ENCODE measurements at regions not wholly inside any gene's neighbourhood (a gene's known extent, or its start where the extent isn't known, plus 50 kb on each side); places are given as distances from the start of the nearest gene placed in this dataset.

DNA sequence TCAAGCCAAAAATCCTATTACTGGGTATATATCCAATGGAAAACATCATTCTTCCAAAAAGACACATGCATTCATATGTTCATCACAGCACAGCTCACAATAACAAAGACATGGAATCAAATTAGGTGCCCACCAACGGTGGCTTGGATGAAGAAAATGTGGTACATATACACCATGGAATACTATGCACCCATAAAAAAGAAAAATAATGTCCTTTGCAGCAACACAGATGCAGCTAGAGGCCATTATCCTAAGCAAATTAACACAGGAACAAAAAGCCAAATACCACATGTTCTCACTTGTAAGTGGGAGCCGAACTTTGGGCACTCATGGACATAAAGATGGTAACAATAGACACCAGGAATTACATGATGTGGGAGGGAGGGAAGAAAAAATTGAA lies 113.6 kb downstream of the MRPL39 start:
- TF ChIP-seq FOXM1 (IDR thresholded peaks at IDR 0.05; ENCODE audit: borderline replicate concordance, low read depth) (no peak), NFIC (IDR thresholded peaks at IDR 0.05) (no peak), CEBPB (IDR thresholded peaks at IDR 0.05) (no peak), EP300 (IDR thresholded peaks at IDR 0.05; ENCODE audit: borderline replicate concordance) (no peak), YY1 (IDR thresholded peaks at IDR 0.05; ENCODE audit: low read depth) (no peak), EGR1 (IDR thresholded peaks at IDR 0.05) (no peak), TAF1 (IDR thresholded peaks at IDR 0.05; ENCODE audit: low read depth) (no peak), MAX (IDR thresholded peaks at IDR 0.05) (no peak), RAD21 (IDR thresholded peaks at IDR 0.05; ENCODE audit: low read depth) (no peak), CREB1 (IDR thresholded peaks at IDR 0.05; ENCODE audit: low read depth) (no peak), TEAD4 (IDR thresholded peaks at IDR 0.05) (no peak), TCF12 (IDR thresholded peaks at IDR 0.05; ENCODE audit: low read depth) (no peak), REST (IDR thresholded peaks at IDR 0.05; ENCODE audit: low read depth) (no peak), ZBTB7A (IDR thresholded peaks at IDR 0.05; ENCODE audit: low read depth) (no peak), USF1 (IDR thresholded peaks at IDR 0.05) (no peak)

DNA sequence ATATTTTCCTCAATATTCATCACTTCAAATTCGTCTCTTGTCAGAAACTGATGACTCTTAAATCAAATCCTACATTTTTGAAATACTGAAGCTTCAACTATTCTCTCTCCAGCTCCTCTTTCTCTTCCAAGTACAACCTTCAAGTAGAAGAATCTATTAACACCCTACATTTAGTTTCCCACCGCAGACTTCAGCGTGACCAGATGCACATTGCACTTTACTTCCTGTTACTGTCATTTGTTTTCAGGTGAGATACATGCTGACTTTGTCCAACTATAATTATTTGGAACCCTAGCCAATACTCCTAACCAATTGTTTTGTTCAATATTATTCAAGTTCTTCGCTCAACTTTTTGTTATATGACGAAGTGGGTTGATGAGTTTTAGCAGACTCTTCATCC lies 116.0 kb downstream of the MRPL39 start:
- no peak for TF ChIP-seq REST (IDR thresholded peaks at IDR 0.05; ENCODE audit: low read depth)
- no peak for TF ChIP-seq RAD21 (IDR thresholded peaks at IDR 0.05; ENCODE audit: low read depth)
- no peak for TF ChIP-seq USF1 (IDR thresholded peaks at IDR 0.05)
- TF ChIP-seq TCF12 (IDR thresholded peaks at IDR 0.05; ENCODE audit: low read depth), result no peak
- TF ChIP-seq EGR1 (IDR thresholded peaks at IDR 0.05), result no peak
- TF ChIP-seq CEBPB (IDR thresholded peaks at IDR 0.05), result no peak
- no peak for TF ChIP-seq CREB1 (IDR thresholded peaks at IDR 0.05; ENCODE audit: low read depth)
- TF ChIP-seq NFIC (IDR thresholded peaks at IDR 0.05), result no peak
- TF ChIP-seq YY1 (IDR thresholded peaks at IDR 0.05; ENCODE audit: low read depth), result no peak
- TF ChIP-seq MAX (IDR thresholded peaks at IDR 0.05), result no peak

DNA sequence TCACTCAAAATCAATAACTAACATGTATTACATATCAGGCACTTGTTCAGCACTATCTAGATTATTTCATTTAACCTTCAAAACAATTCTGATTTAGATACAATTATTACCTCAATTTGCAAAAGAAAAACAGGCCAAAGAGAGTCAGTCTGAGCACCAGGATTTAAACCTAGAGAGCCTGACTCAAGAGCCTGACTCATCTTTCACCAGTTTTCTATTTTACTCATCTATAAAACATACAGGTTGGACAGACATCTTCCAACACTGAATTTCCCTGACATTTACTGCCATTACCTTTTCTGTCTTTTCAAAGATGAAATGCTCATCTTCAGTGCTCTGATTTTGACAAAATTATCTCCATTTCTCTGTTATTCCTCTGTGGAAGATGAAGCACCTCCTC lies 116.5 kb downstream of the MRPL39 start:
- no peak for TF ChIP-seq TEAD4 (IDR thresholded peaks at IDR 0.05)
- no peak for TF ChIP-seq USF1 (IDR thresholded peaks at IDR 0.05)
- TF ChIP-seq NFIC (IDR thresholded peaks at IDR 0.05), result no peak
- no peak for TF ChIP-seq FOXM1 (IDR thresholded peaks at IDR 0.05; ENCODE audit: borderline replicate concordance, low read depth)

- TF ChIP-seq CEBPB (IDR thresholded peaks at IDR 0.05) (no peak), EGR1 (IDR thresholded peaks at IDR 0.05) (no peak), ZBTB7A (IDR thresholded peaks at IDR 0.05; ENCODE audit: low read depth) (no peak), USF1 (IDR thresholded peaks at IDR 0.05) (no peak), YY1 (IDR thresholded peaks at IDR 0.05; ENCODE audit: low read depth) (no peak), TEAD4 (IDR thresholded peaks at IDR 0.05) (no peak), TAF1 (IDR thresholded peaks at IDR 0.05; ENCODE audit: low read depth) (no peak), TCF12 (IDR thresholded peaks at IDR 0.05; ENCODE audit: low read depth) (no peak), REST (IDR thresholded peaks at IDR 0.05; ENCODE audit: low read depth) (no peak), CREB1 (IDR thresholded peaks at IDR 0.05; ENCODE audit: low read depth) (no peak), FOXM1 (IDR thresholded peaks at IDR 0.05; ENCODE audit: borderline replicate concordance, low read depth) (no peak), MAX (IDR thresholded peaks at IDR 0.05) (no peak), RAD21 (IDR thresholded peaks at IDR 0.05; ENCODE audit: low read depth) (no peak), EP300 (IDR thresholded peaks at IDR 0.05; ENCODE audit: borderline replicate concordance) (no peak), NFIC (IDR thresholded peaks at IDR 0.05) (no peak)
These were observed 117.6 kb downstream of the MRPL39 start for GRCh38 chr21:25489673-25490072.
